ENCODE measurements at regions not wholly inside any gene's neighbourhood (a gene's known extent, or its start where the extent isn't known, plus 50 kb on each side); places are given as distances from the start of the nearest gene placed in this dataset.

- TF ChIP-seq POLR2AphosphoS5 (IDR thresholded peaks at IDR 0.05; ENCODE audit: low read depth, low read length): no peak
- no peak for TF ChIP-seq PAX5 (IDR thresholded peaks at IDR 0.05; ENCODE audit: insufficient read depth, low read length, severe bottlenecking)
- TF ChIP-seq POLR2A (IDR thresholded peaks at IDR 0.05; ENCODE audit: low read depth, low read length): no peak
- TF ChIP-seq SPI1 (IDR thresholded peaks at IDR 0.05; ENCODE audit: low read depth, low read length): no peak
- no peak for TF ChIP-seq TAF1 (IDR thresholded peaks at IDR 0.05; ENCODE audit: low read depth, low read length)
These were observed 162.0 kb upstream of the PRPS1L1 start for GRCh38 chr7:18189500-18190126.

Data from GM12891 (cell line).